WTC11 (cell line): ENCODE measurements at regions not wholly inside any gene's neighbourhood (a gene's known extent, or its start where the extent isn't known, plus 50 kb on each side); places are given as distances from the start of the nearest gene placed in this dataset.

ENCODE experiments used
- ATAC-seq: fragments of 200-7000 bp; cut with Tn5 transposase; 2 replicates; pipeline ENCODE4 v1.10.0; 2021; ENCODE audit warnings: mild to moderate bottlenecking, moderate library complexity
- CTCF ChIA-PET: fragments of 300-600 bp; sonication (Branson Sonifier 250); formaldehyde crosslinking; loops from one replicate; lab custom pipeline; 2021; ENCODE audit warnings: antibody characterized with exemption; lab: Charles Lee
- POLR2A ChIA-PET: fragments of 350-600 bp; sonication (Branson Sonifier 250); formaldehyde crosslinking; loops from one replicate; lab custom pipeline; 2021; ENCODE audit warnings: antibody characterized with exemption; lab: Charles Lee
- DNase-seq: peaks from one replicate; pipeline ENCODE4 v3.0.0; 2021; ENCODE audit warnings: low spot score
- H3K27ac Mint-ChIP-seq: 2 replicates; pipeline ENCODE4 v1.8.0; 2021; ENCODE audit warnings: mixed read lengths
- H3K27me3 Mint-ChIP-seq: 2 replicates; pipeline ENCODE4 v1.8.0; 2021; ENCODE audit warnings: low read depth, mild to moderate bottlenecking, moderate library complexity, mixed read lengths
- H3K36me3 Mint-ChIP-seq: 2 replicates; pipeline ENCODE4 v1.8.0; 2021; ENCODE audit warnings: mixed read lengths
- H3K4me1 Mint-ChIP-seq: 2 replicates; pipeline ENCODE4 v1.8.0; 2022; ENCODE audit warnings: mixed read lengths
- H3K4me3 Mint-ChIP-seq: 2 replicates; pipeline ENCODE4 v1.8.0; 2021; ENCODE audit warnings: mild to moderate bottlenecking, moderate library complexity, mixed read lengths
- H3K9me3 Mint-ChIP-seq: 2 replicates; pipeline ENCODE4 v1.8.0; 2021; ENCODE audit warnings: mixed read lengths
- ATF1 ChIP-seq: sonication (generic); formaldehyde crosslinking; IDR thresholded peaks from 2 replicates; pipeline ENCODE4 v1.8.1; 2023; ENCODE audit warnings: mild to moderate bottlenecking, moderate library complexity, missing genetic modification reagents
- ATF2 ChIP-seq: sonication (generic); formaldehyde crosslinking; IDR thresholded peaks from 2 replicates; pipeline ENCODE4 v1.8.1; 2022; ENCODE audit warnings: low read depth, missing genetic modification reagents, borderline replicate concordance
- ESRRA ChIP-seq: sonication (generic); formaldehyde crosslinking; IDR thresholded peaks from 2 replicates; pipeline ENCODE4 v1.8.1; 2022; ENCODE audit warnings: mild to moderate bottlenecking, missing genetic modification reagents, borderline replicate concordance
- FOXJ3 ChIP-seq: sonication (generic); formaldehyde crosslinking; IDR thresholded peaks from 2 replicates; pipeline ENCODE4 v1.9.0; 2021; ENCODE audit warnings: missing genetic modification reagents, mild to moderate bottlenecking, borderline replicate concordance
- GTF2I ChIP-seq: fragments of 250-450 bp; sonication (Bioruptor Pico); conservative IDR thresholded peaks from 2 replicates; pipeline ENCODE4 v1.4.0; 2021; ENCODE audit warnings: mild to moderate bottlenecking
- HMGA2 ChIP-seq: fragments of 250-450 bp; sonication (Bioruptor Pico); IDR thresholded peaks from 2 replicates; pipeline ENCODE4 v1.4.0; 2021; ENCODE audit warnings: mild to moderate bottlenecking, moderate library complexity
- MAX ChIP-seq: sonication (generic); formaldehyde crosslinking; IDR thresholded peaks from 2 replicates; pipeline ENCODE4 v1.8.0; 2022; ENCODE audit warnings: mild to moderate bottlenecking, missing genetic modification reagents
- MXD4 ChIP-seq: fragments of 250-450 bp; sonication (Bioruptor Pico); IDR thresholded peaks from 2 replicates; pipeline ENCODE4 v1.8.0; 2021; ENCODE audit warnings: mild to moderate bottlenecking, moderate library complexity, borderline replicate concordance
- NFATC4 ChIP-seq: fragments of 250-450 bp; sonication (Bioruptor Pico); IDR thresholded peaks from 2 replicates; pipeline ENCODE4 v1.9.0; 2021; ENCODE audit warnings: mild to moderate bottlenecking
- PRDM15 ChIP-seq: sonication (generic); formaldehyde crosslinking; IDR thresholded peaks from 2 replicates; pipeline ENCODE4 v1.8.0; 2022; ENCODE audit warnings: missing genetic modification reagents
- PRRX2 ChIP-seq: fragments of 250-450 bp; sonication (Bioruptor Pico); IDR thresholded peaks from 2 replicates; pipeline ENCODE4 v1.8.0; 2021; ENCODE audit warnings: mild to moderate bottlenecking
- RELA ChIP-seq: sonication (generic); formaldehyde crosslinking; IDR thresholded peaks from 2 replicates; pipeline ENCODE4 v1.8.1; 2022; ENCODE audit warnings: missing genetic modification reagents, mild to moderate bottlenecking, borderline replicate concordance
- SMAD4 ChIP-seq: sonication (generic); formaldehyde crosslinking; IDR thresholded peaks from 2 replicates; pipeline ENCODE4 v1.8.0; 2022; ENCODE audit warnings: mild to moderate bottlenecking, missing genetic modification reagents
- TEAD4 ChIP-seq: sonication (generic); formaldehyde crosslinking; IDR thresholded peaks from 2 replicates; pipeline ENCODE4 v1.8.0; 2022; ENCODE audit warnings: mild to moderate bottlenecking, missing genetic modification reagents
- ZNF138 ChIP-seq: sonication (generic); formaldehyde crosslinking; conservative IDR thresholded peaks from 2 replicates; pipeline ENCODE4 v1.8.1; 2022; ENCODE audit warnings: mild to moderate bottlenecking, moderate library complexity, missing genetic modification reagents
- ZNF232 ChIP-seq: sonication (generic); formaldehyde crosslinking; IDR thresholded peaks from 2 replicates; pipeline ENCODE4 v1.8.0; 2022; ENCODE audit warnings: mild to moderate bottlenecking, missing genetic modification reagents
- TF ChIP-seq, protein P1 (sequence below): sonication (generic); formaldehyde crosslinking; IDR thresholded peaks from 2 replicates; pipeline ENCODE4 v1.8.0; 2022; ENCODE audit warnings: mild to moderate bottlenecking, missing genetic modification reagents
- TF ChIP-seq, protein P2 (sequence below): sonication (generic); formaldehyde crosslinking; conservative IDR thresholded peaks from 2 replicates; pipeline ENCODE4 v1.8.1; 2023; ENCODE audit warnings: mild to moderate bottlenecking, low read depth, missing genetic modification reagents, moderate library complexity
- TF ChIP-seq, protein P3 (sequence below): fragments of 250-450 bp; sonication (Bioruptor Pico); conservative IDR thresholded peaks from 2 replicates; pipeline ENCODE4 v1.9.0; 2021; ENCODE audit warnings: mild to moderate bottlenecking
- TF ChIP-seq, protein P4 (sequence below): fragments of 250-450 bp; sonication (Bioruptor Pico); IDR thresholded peaks from 2 replicates; pipeline ENCODE4 v1.9.0; 2021; ENCODE audit warnings: mild to moderate bottlenecking

GRCh38 chr10:130531312-130531711 lies 395.1 kb downstream of the GLRX3 start (continued):
- TF ChIP-seq GTF2I (CRISPR knock-in tag) (no peak), PRRX2 (CRISPR knock-in tag) (no peak), HMGA2 (no peak)
- TF ChIP-seq, all 79 proteins: peak for 0

GRCh38 chr10:130541090-130541489 lies 404.9 kb downstream of the GLRX3 start:
- CTCF ChIA-PET = no interaction called here
- H3K9me3 Mint-ChIP-seq = peaks cover 75% of the 10 kb centered on the region
- H3K36me3 Mint-ChIP-seq = peaks cover 71% of the 10 kb centered on the region
- no peak for ATAC-seq
- DNase-seq = no peak
- H3K27ac Mint-ChIP-seq = no peak overlapping the region
- H3K4me1 Mint-ChIP-seq = no peaks in the 10 kb centered on the region
- TF ChIP-seq ESRRA (CRISPR knock-in tag) = no peak
- TF ChIP-seq, protein P1, sequence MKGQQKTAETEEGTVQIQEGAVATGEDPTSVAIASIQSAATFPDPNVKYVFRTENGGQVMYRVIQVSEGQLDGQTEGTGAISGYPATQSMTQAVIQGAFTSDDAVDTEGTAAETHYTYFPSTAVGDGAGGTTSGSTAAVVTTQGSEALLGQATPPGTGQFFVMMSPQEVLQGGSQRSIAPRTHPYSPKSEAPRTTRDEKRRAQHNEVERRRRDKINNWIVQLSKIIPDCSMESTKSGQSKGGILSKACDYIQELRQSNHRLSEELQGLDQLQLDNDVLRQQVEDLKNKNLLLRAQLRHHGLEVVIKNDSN (CRISPR knock-in tag) = no peak
- no peak for TF ChIP-seq NFATC4 (CRISPR knock-in tag)
- no peak for TF ChIP-seq ATF1 (CRISPR knock-in tag)
- no peak for TF ChIP-seq TEAD4
- TF ChIP-seq MXD4 (CRISPR knock-in tag) = no peak
- TF ChIP-seq PRDM15 (CRISPR knock-in tag) = no peak
- no peak for TF ChIP-seq ZNF138 (CRISPR knock-in tag)
- TF ChIP-seq, protein P2, sequence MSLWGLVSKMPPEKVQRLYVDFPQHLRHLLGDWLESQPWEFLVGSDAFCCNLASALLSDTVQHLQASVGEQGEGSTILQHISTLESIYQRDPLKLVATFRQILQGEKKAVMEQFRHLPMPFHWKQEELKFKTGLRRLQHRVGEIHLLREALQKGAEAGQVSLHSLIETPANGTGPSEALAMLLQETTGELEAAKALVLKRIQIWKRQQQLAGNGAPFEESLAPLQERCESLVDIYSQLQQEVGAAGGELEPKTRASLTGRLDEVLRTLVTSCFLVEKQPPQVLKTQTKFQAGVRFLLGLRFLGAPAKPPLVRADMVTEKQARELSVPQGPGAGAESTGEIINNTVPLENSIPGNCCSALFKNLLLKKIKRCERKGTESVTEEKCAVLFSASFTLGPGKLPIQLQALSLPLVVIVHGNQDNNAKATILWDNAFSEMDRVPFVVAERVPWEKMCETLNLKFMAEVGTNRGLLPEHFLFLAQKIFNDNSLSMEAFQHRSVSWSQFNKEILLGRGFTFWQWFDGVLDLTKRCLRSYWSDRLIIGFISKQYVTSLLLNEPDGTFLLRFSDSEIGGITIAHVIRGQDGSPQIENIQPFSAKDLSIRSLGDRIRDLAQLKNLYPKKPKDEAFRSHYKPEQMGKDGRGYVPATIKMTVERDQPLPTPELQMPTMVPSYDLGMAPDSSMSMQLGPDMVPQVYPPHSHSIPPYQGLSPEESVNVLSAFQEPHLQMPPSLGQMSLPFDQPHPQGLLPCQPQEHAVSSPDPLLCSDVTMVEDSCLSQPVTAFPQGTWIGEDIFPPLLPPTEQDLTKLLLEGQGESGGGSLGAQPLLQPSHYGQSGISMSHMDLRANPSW (CRISPR knock-in tag) = no peak
- TF ChIP-seq, protein P3, sequence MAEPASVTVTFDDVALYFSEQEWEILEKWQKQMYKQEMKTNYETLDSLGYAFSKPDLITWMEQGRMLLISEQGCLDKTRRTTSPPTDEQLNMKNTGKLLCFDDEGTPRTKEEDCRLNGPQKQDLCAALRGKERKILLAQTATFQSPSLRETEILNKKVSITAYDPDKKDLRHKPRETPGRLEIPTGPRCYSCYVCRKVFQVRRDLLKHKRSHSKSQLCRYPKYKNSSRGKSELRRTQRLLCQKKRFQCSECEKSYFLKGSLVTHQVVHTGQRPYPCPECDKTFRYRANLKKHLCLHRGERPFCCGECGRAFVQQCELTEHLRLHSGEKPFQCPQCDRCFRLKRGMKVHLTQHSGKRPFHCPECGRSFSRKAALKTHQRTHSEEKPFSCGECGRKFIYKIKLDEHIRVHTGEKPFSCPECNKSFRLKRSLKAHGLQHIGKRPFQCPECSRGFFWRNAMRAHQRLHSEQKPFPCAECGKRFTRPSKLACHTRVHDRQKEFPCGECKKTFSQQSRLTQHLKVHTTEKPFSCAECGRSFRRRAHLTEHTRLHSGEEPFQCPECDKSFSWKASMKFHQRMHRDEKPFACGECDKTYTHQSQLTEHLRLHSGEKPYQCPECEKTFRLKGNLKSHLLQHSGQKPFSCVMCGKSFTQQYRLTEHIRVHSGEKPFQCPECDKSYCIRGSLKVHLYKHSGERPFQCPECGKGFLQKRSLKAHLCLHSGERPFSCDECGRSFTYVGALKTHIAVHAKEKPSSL (CRISPR knock-in tag) = no peak
- POLR2A ChIA-PET = no interaction called here
- no peak overlapping the region for H3K4me3 Mint-ChIP-seq
- H3K27me3 Mint-ChIP-seq = peaks cover 8% of the 10 kb centered on the region

GRCh38 chr10:130542761-130543160 lies 406.6 kb downstream of the GLRX3 start:
- DNase-seq = no peak
- ChIA-PET POLR2A (no interaction called here), CTCF (no interaction called here)
- H3K27me3 Mint-ChIP-seq = peaks cover 3% of the 10 kb centered on the region
- no peak for ATAC-seq
- no peak overlapping the region for H3K4me3 Mint-ChIP-seq
- H3K4me1 Mint-ChIP-seq = no peaks in the 10 kb centered on the region
- H3K27ac Mint-ChIP-seq = no peak overlapping the region
- H3K36me3 Mint-ChIP-seq = peaks cover 66% of the 10 kb centered on the region
- peaks cover 72% of the 10 kb centered on the region for H3K9me3 Mint-ChIP-seq
- no peak for TF ChIP-seq SMAD4
- no peak for TF ChIP-seq ZNF232 (CRISPR knock-in tag)
- no peak for TF ChIP-seq RELA (CRISPR knock-in tag)
- no peak for TF ChIP-seq MAX
- no peak for TF ChIP-seq ATF2 (CRISPR knock-in tag)
- TF ChIP-seq, protein P1 (CRISPR knock-in tag) = no peak
- TF ChIP-seq, protein P4, sequence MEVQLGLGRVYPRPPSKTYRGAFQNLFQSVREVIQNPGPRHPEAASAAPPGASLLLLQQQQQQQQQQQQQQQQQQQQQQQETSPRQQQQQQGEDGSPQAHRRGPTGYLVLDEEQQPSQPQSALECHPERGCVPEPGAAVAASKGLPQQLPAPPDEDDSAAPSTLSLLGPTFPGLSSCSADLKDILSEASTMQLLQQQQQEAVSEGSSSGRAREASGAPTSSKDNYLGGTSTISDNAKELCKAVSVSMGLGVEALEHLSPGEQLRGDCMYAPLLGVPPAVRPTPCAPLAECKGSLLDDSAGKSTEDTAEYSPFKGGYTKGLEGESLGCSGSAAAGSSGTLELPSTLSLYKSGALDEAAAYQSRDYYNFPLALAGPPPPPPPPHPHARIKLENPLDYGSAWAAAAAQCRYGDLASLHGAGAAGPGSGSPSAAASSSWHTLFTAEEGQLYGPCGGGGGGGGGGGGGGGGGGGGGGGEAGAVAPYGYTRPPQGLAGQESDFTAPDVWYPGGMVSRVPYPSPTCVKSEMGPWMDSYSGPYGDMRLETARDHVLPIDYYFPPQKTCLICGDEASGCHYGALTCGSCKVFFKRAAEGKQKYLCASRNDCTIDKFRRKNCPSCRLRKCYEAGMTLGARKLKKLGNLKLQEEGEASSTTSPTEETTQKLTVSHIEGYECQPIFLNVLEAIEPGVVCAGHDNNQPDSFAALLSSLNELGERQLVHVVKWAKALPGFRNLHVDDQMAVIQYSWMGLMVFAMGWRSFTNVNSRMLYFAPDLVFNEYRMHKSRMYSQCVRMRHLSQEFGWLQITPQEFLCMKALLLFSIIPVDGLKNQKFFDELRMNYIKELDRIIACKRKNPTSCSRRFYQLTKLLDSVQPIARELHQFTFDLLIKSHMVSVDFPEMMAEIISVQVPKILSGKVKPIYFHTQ = no peak
- TF ChIP-seq FOXJ3 = no peak
